Astrocyte (in vitro differentiated cells and primary cell): ENCODE measurements at regions not wholly inside any gene's neighbourhood (a gene's known extent, or its start where the extent isn't known, plus 50 kb on each side); places are given as distances from the start of the nearest gene placed in this dataset.

Source experiments
- EZH2 ChIP-seq: IDR thresholded peaks from 2 replicates; pipeline ENCODE4 v1.6.1; 2012; ENCODE audit warnings: mild to moderate bottlenecking, low read length, inconsistent platforms; ENCODE audit not compliant: insufficient read depth
- TF ChIP-seq, protein P1 (sequence below): IDR thresholded peaks from 2 replicates; pipeline ENCODE4 v1.5.1; 2011; ENCODE audit warnings: low read depth, mild to moderate bottlenecking, inconsistent platforms, low read length, moderate library complexity; ENCODE audit not compliant: insufficient read depth

GRCh38 chr16:73149334-73149733 lies 101.4 kb upstream of the ZFHX3 start:
- TF ChIP-seq, protein P1, sequence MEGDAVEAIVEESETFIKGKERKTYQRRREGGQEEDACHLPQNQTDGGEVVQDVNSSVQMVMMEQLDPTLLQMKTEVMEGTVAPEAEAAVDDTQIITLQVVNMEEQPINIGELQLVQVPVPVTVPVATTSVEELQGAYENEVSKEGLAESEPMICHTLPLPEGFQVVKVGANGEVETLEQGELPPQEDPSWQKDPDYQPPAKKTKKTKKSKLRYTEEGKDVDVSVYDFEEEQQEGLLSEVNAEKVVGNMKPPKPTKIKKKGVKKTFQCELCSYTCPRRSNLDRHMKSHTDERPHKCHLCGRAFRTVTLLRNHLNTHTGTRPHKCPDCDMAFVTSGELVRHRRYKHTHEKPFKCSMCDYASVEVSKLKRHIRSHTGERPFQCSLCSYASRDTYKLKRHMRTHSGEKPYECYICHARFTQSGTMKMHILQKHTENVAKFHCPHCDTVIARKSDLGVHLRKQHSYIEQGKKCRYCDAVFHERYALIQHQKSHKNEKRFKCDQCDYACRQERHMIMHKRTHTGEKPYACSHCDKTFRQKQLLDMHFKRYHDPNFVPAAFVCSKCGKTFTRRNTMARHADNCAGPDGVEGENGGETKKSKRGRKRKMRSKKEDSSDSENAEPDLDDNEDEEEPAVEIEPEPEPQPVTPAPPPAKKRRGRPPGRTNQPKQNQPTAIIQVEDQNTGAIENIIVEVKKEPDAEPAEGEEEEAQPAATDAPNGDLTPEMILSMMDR = no peak
- TF ChIP-seq EZH2 = no peak
